HG02840 (cell line): ENCODE measurements at regions not wholly inside any gene's neighbourhood (a gene's known extent, or its start where the extent isn't known, plus 50 kb on each side); places are given as distances from the start of the nearest gene placed in this dataset.

Experiments
- ATAC-seq: cut with Tn5 transposase; IDR thresholded peaks from one replicate; pipeline ENCODE4 v1.9.1; 2021; ENCODE audit warnings: mild to moderate bottlenecking, moderate library complexity, moderate number of reproducible peaks; ENCODE audit not compliant: unreplicated experiment, low FRiP score

- no peak for ATAC-seq
Measured at GRCh38 chr12:93042283-93042682, 113.2 kb upstream of the EEA1 start.

GRCh38 chr12:93042684-93043083, 113.6 kb upstream of the EEA1 start:
- no peak for ATAC-seq

DNA sequence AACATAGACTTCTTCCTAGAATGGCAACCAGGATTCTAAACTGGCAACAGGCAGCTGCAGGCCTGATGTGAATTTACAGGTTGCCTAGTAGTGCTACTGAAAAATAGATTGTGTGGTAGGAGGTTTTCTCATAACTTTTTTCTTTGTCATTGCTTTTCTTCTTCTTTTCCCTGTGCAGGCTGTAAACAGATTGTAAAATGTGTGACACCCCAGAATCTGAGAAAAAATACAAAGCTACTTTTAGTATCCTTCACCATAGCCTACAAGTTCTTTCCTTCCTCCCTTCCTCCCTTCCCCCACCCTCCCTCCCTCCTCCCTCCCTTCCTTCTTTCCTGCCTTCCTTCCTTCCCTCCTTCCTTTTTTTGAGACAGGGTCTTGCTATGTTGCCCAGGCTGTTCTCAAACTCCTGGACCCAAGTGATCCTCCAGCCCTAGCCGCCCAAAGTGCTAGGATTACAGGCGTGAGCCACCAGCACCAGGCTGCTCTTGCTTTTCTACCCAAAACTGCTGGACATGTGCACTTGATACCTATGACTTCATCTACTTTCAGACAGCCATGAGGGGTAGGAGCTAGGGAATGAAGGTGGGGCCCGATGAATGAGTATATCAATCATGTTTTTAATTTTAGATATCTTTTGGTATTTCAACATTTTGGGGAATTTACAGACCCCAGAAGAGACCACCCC, 114.2 kb upstream of the EEA1 start:
- no peak for ATAC-seq

DNA sequence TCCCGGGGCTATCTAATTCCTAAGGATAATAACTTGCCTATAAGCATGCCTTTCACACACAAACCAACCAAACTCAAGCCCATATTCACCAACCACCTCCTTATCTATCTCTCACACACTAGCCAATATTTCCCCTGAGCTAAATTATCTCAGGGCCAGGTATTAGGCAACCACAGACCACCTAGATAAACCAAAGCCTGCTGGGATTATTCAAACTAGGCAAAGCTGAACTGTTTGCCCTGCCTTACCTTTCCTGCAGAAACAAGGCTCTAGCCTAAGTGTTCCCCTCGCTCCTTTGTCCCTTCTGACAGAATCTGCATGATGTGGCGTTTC, 114.7 kb upstream of the EEA1 start:
- ATAC-seq: no peak

DNA sequence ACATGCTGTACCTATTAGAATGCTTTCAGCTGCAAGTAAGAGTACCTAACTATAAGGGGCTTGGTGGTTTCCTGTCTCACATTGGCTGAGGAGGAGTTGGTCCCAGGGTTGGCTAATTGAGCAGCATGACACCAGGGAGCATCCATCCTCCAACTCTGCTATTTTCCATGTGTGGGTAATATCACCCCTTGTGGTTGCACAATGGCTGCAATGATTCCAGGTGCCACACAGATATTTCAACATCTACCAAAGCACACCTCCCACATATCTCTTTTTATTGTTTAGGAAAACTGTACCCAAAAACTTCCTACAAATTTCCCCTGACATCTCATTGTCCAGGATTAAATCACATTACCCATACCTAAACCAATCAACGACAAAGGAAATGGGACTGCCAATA, 118.0 kb upstream of the EEA1 start:
- ATAC-seq: no peak

GRCh38 chr12:93048656-93049055, 119.6 kb upstream of the EEA1 start:
- ATAC-seq: no peak

GRCh38 chr12:93050026-93050747, 121.1 kb upstream of the EEA1 start:
- ATAC-seq: no peak

DNA sequence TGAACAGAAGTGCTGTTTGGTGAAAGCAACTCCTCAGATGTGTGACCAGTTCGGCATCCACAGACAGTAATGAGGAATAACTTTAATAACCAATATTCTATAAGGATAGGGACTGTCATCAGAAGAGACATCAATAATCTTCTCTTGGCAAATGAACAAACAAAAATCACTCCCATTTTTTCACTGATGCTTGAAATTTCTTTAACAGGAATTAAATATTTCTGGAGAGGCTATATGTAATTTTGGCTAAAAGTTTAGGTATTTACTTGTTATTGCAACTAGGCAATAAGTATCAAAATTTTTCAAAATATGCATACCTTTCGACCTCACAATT, 121.6 kb upstream of the EEA1 start:
- ATAC-seq: no peak

GRCh38 chr12:93054021-93054420, 124.9 kb upstream of the EEA1 start:
- ATAC-seq: no peak

DNA sequence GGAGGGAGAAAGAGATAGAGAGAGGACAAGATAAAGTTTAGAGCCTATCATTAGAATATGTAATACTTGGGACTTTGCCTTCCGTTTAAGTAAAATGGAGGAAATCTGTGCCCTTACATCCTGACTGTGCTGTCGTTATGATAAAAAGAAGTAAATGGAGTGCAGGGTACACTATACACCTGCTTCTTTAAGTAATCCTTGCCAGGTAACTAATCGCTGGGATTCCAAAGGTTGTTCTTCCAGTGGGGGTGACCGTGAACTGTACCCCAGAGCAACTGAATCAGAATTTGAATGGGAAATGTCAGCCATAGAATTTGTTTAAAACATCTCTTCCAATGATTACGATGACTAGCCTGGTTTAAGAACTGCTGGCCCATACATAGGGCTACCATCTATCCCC, 126.1 kb upstream of the EEA1 start:
- ATAC-seq: no peak

GRCh38 chr12:93056971-93057535, 128.0 kb upstream of the EEA1 start:
- no peak for ATAC-seq

DNA sequence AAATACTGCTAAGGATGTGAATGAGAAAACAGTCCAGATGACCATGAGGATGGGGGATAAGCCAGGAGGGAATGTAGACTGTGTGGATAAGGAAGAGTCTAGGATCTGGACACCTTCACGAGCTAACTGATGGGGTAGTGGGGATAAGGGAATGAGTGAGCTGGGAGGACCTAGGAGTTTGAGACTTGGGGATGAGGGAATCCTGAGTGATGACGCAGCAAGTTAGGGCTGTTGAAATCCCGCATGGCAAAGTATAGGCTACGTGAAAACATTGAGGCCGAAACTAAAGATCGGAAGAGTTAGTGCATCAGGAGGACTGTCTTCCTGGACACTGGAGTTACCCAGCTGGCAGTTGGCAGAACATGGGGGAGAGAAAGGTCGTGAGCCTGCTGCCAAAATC, 129.2 kb upstream of the EEA1 start:
- no peak for ATAC-seq

DNA sequence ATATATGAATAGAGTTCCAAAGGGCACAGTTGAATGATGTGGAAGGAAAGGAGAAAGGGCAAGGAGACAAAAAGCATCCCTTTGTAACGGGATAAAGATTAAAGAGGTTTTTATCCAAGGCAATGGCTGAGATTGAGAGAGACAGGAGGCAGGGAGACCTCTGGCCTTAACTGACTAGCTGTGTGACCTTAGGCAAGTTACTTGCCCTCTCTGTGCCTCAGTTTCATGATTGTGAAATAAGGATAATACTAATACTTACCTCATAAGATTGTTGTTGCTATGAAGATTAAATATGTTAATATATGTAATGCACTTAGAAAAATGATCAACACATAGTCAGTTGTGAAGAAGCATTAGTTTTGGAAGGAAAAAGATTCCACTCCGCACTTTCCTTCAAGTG, 130.2 kb upstream of the EEA1 start:
- ATAC-seq: no peak

GRCh38 chr12:93059925-93060665, 131.0 kb upstream of the EEA1 start:
- peak; percentile 98 for ATAC-seq

- peak; percentile 41 for ATAC-seq
Measured at GRCh38 chr12:93060666-93061472, 131.8 kb upstream of the EEA1 start.

DNA sequence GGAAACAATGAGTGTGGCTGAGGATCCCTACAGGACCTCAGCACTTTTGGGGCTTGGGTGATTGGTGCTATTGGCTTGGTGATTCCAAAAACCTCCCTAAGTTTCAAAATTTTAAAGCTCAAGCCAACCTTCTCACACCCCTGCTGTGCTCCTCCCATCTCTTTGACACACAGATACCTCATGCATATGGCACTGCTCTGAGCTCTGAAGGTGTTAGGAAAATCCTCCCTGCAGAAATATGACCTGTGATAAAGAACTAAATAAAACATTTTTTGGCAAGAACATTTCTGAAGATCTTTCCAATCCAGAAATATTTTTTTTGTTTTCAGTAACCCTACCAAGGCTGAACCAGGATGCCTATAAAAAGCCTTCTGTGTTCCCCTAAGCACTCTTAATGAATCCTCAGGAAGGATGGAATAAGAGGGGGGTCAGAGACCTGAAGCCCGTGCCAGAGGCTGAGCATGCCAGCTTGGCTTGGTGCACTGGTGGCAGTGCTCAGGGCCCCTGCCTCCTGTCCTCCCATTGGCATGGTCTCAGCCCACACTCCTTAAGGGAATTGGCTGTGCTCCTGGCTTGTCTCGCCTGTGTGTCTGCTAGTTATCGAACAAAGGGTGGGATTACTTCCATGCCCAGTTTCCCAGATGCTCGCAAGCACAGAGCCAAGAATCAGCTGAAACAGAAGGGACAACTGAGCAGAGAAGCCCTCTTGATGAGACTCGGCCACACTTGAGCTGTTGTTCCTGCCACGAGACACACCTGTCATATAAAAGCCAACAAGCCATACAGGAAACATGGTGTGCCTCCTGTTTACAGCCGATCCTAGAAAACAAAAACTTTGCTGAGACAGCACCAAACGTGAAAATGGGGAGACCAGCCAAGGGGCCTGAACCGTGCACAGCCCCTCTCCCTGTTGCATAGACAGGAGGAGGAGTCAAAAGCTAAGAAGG, 132.7 kb upstream of the EEA1 start:
- no peak for ATAC-seq

DNA sequence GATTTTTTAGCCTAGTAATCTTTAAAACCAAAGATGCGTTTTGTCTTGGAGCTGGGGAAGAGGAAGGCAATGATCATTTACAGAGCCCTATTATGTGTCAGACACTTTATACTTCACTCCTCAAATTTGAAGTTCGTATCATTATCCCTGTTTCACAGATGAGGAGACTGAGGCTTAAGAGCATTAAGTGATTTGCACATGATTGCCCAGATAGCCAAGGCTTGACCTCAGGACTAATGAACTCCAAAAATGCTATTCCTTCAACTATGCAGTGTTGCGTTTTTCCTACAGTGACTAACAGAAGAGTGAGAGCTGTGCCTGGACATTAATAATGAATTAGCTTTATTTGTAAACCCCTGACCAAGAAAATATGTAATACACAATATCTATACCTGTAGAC, 136.8 kb upstream of the EEA1 start:
- no peak for ATAC-seq

DNA sequence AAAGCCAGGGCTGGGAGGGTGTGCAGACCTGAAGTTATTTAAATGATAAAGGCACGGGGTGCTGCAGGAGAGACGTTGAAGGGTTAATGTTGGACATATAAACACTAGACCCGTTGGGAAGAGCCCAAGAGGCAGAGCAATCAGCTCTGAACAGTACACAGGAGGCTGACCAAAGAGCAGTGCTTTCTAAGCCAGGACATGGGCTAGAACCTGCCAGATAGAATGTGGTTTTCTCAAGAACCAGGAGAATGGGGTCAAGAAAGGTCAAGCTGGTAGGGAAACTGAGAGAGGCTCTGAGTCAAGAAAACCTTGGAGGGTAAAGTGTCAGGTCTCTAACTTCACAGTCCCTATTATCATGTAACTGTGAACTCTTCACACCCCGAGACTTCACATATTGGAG, 143.2 kb upstream of the EEA1 start:
- no peak for ATAC-seq

DNA sequence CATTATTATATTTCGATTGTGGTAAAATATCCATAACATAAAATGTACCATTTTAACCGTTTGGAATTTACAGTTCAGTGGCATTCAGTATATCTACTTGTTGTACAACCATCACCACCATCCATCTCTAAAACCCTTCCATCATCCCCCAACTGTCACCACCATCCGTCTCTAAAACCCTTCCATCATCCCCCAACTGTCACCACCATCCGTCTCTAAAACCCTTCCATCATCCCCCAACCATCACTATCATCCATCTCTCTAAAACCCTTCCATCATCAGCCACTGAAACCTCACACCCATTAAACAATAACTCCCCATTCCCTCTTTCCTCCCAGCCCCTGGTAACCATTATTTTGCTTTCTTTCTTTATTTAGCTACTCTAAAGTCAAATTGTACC, 144.2 kb upstream of the EEA1 start:
- ATAC-seq: no peak

- ATAC-seq: no peak
Measured at GRCh38 chr12:93078059-93078458, 149.0 kb upstream of the EEA1 start.
